Keratinocyte (primary cell): ENCODE measurements at regions not wholly inside any gene's neighbourhood (a gene's known extent, or its start where the extent isn't known, plus 50 kb on each side); places are given as distances from the start of the nearest gene placed in this dataset.

Source experiments
- DNase-seq: peaks from one replicate; pipeline ENCODE4 v3.0.0-alpha.2; 2011; ENCODE audit warnings: low read depth, missing footprints, low spot score
- FAIRE-seq: peaks from 2 replicates; lab custom pipeline; 2011; peaks lifted over from hg19 to GRCh38; lab: Jason Lieb, UNC
- H2AFZ ChIP-seq: 2 replicates; pipeline ENCODE4 v1.6.0; 2012; ENCODE audit warnings: low read length, control low read depth, inconsistent platforms; ENCODE audit not compliant: control insufficient read depth
- H3K27ac ChIP-seq: 2 replicates; pipeline ENCODE4 v1.5.1; 2011; ENCODE audit warnings: low read length; ENCODE audit not compliant: control insufficient read depth, insufficient read depth
- H3K27me3 ChIP-seq: 3 replicates; pipeline ENCODE4 v1.6.0; 2011; ENCODE audit warnings: low read length; ENCODE audit not compliant: control insufficient read depth, insufficient read depth; ENCODE audit errors: extremely low read depth
- H3K36me3 ChIP-seq, 2 experiments: 2 replicates in 1 of 2; 3 replicates in 1 of 2; pipeline ENCODE4 v1.5.1; 2011; ENCODE audit warnings: low read length in 2 of 2, mild to moderate bottlenecking in 1 of 2; ENCODE audit not compliant: control insufficient read depth in 2 of 2, insufficient read depth in 2 of 2; ENCODE audit errors: extremely low read depth in 1 of 2
- H3K4me1 ChIP-seq: 3 replicates; pipeline ENCODE4 v1.5.1; 2011; ENCODE audit warnings: low read length; ENCODE audit not compliant: control insufficient read depth, insufficient read depth; ENCODE audit errors: extremely low read depth
- H3K4me2 ChIP-seq: 3 replicates; pipeline ENCODE4 v1.6.0; 2011; ENCODE audit warnings: low read depth, low read length; ENCODE audit not compliant: control insufficient read depth, insufficient read depth; ENCODE audit errors: extremely low read depth
- H3K4me3 ChIP-seq, 3 experiments: fragments of 200-600 bp in 1 of 3; sonication (generic) in 1 of 3; 2 replicates in 2 of 3; 3 replicates in 1 of 3; pipeline ENCODE4 v1.5.1; 2011 to 2016; ENCODE audit warnings: low read length in 3 of 3, mild to moderate bottlenecking in 3 of 3, control low read depth in 2 of 3, inconsistent platforms in 1 of 3, low read depth in 1 of 3, mixed read lengths in 1 of 3, mixed run types in 1 of 3, moderate library complexity in 1 of 3; ENCODE audit not compliant: control insufficient read depth in 2 of 3, insufficient read depth in 2 of 3; ENCODE audit errors: extremely low read depth in 1 of 3
- H3K79me2 ChIP-seq: 2 replicates; pipeline ENCODE4 v1.6.0; 2012; ENCODE audit warnings: low read length; ENCODE audit not compliant: control insufficient read depth, insufficient read depth
- H3K9ac ChIP-seq: 3 replicates; pipeline ENCODE4 v1.6.0; 2011; ENCODE audit warnings: low read length; ENCODE audit not compliant: control insufficient read depth, insufficient read depth; ENCODE audit errors: extremely low read depth
- H3K9me1 ChIP-seq: 3 replicates; pipeline ENCODE4 v1.6.0; 2011; ENCODE audit warnings: low read length; ENCODE audit not compliant: control insufficient read depth, insufficient read depth; ENCODE audit errors: extremely low read depth
- H3K9me3 ChIP-seq: 2 replicates; pipeline ENCODE4 v1.5.1; 2012; ENCODE audit warnings: low read depth, low read length; ENCODE audit not compliant: control insufficient read depth
- H4K20me1 ChIP-seq: 3 replicates; pipeline ENCODE4 v1.6.0; 2011; ENCODE audit warnings: low read length; ENCODE audit not compliant: control insufficient read depth, insufficient read depth; ENCODE audit errors: extremely low read depth
- EZH2 ChIP-seq: IDR thresholded peaks from one replicate; pipeline ENCODE4 v1.6.1; 2012; ENCODE audit warnings: inconsistent platforms, mild to moderate bottlenecking, low read length, moderate library complexity
- dilution Hi-C: fragments of 300-500 bp; cut with MboI; formaldehyde crosslinking; loops from one replicate; pipeline ENCODE4 v1.7.0; 2020; ENCODE audit warnings: low sequenced_read_pairs; ENCODE audit not compliant: extremely low pct_ligation_motif_present
- TF ChIP-seq, protein P1 (sequence below), 3 experiments: IDR thresholded peaks in 1 of 3; conservative IDR thresholded peaks in 1 of 3; optimal IDR thresholded peaks in 1 of 3; 2 replicates in 2 of 3; 3 replicates in 1 of 3; pipeline versions ENCODE3 to v1.5.1; 2011; ENCODE audit warnings: low read length in 3 of 3, mild to moderate bottlenecking in 3 of 3, moderate library complexity in 2 of 3, control low read depth in 1 of 3, inconsistent platforms in 1 of 3; ENCODE audit not compliant: insufficient read depth in 2 of 3; ENCODE audit errors: extremely low read depth in 1 of 3

DNA sequence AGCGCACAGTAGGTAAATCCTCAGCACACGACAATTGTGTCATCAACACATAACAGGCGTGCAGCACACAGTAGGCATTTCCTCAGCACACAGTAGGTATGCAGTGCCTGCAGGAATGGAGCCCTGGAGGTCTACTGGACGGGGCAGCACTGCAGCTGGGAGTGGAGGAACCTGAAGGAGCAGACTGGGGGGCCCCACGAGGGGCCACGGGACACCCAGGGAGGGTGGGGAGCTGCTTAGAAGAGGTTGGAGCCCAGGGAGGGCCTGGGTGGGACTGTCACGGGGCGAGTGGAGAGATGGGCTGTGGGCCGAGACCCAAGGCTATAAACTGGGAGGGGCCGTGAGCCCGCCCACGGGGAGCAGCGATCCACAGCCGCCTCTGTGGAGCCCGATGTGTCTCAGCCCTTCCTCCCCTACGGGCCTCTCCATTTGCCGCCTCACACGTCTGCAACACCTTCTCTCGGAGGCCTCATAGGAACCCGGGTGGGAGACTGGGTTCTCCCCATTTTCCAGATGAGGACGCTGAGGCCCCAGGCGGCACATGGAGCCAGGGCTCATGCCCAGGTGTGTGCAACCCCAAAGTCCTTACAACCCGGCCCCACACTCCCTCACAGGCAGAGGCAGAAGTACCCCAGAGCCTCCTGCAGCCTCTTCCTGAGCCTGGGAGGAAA lies 101.5 kb downstream of the MICALL2 start:
- no peak overlapping the region for H3K4me2 ChIP-seq
- H3K79me2 ChIP-seq = no peaks in the 10 kb centered on the region
- no peaks in the 10 kb centered on the region for H3K36me3 ChIP-seq
- H3K4me3 ChIP-seq = no peak overlapping the region
- no peak for TF ChIP-seq EZH2
- TF ChIP-seq, protein P1, sequence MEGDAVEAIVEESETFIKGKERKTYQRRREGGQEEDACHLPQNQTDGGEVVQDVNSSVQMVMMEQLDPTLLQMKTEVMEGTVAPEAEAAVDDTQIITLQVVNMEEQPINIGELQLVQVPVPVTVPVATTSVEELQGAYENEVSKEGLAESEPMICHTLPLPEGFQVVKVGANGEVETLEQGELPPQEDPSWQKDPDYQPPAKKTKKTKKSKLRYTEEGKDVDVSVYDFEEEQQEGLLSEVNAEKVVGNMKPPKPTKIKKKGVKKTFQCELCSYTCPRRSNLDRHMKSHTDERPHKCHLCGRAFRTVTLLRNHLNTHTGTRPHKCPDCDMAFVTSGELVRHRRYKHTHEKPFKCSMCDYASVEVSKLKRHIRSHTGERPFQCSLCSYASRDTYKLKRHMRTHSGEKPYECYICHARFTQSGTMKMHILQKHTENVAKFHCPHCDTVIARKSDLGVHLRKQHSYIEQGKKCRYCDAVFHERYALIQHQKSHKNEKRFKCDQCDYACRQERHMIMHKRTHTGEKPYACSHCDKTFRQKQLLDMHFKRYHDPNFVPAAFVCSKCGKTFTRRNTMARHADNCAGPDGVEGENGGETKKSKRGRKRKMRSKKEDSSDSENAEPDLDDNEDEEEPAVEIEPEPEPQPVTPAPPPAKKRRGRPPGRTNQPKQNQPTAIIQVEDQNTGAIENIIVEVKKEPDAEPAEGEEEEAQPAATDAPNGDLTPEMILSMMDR (optimal IDR thresholded peaks at IDR 0.05 in 1 of 3, IDR thresholded peaks at IDR 0.05 in 1 of 3, conservative IDR thresholded peaks at IDR 0.05 in 1 of 3; ENCODE audit: extremely low read depth in 1 of 3, insufficient read depth in 2 of 3, low read length in 3 of 3) = no peak
- H3K9ac ChIP-seq = no peak overlapping the region
- no peak for DNase-seq
- no peaks in the 10 kb centered on the region for H3K4me1 ChIP-seq
- H3K27me3 ChIP-seq = peaks cover 11% of the 10 kb centered on the region
- no peaks in the 10 kb centered on the region for H3K9me3 ChIP-seq
- H4K20me1 ChIP-seq = no peaks in the 10 kb centered on the region
- H2AFZ ChIP-seq = no peak overlapping the region
- H3K9me1 ChIP-seq = no peaks in the 10 kb centered on the region
- dilution Hi-C loops = no loop called here
- no peak overlapping the region for H3K27ac ChIP-seq
- FAIRE-seq = no peak

DNA sequence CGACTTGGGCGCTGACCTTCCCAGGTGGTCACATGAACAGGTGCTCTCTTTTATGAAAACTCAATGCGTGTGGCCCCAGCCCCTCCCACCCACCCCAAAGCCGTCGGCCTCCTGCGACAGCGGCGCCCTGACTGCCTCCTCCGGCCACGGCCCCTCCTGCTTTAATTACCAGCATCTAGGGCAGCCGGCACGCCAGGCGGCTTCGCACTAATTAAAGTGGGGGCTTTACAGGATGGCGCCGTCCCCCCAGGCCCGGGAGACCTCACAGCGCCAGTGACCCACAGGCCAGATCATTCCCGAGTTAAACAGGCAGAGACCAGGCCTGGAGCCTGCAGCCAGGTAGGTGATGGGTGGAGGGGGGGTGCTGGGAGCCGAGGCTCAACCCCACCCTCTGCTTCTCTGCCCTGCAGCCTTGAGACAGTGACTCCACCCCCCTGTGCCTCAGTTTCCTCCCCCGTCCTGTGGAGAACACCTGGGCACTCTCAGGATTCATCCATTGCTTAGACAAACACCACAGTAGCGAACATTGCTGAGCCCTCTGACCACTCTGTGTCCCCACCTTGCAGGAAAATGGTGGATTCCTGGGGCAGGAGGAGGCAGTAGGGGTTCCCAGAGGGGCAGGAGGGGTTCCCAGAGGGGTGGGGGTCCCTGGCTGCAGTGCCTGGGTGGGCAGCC lies 100.8 kb downstream of the MICALL2 start:
- no peaks in the 10 kb centered on the region for H3K36me3 ChIP-seq
- dilution Hi-C loops = no loop called here

More for the DNA sequence above, 100.8 kb downstream of the MICALL2 start:
- no peak for TF ChIP-seq EZH2
- TF ChIP-seq, protein P1 (optimal IDR thresholded peaks at IDR 0.05 in 1 of 3, IDR thresholded peaks at IDR 0.05 in 1 of 3, conservative IDR thresholded peaks at IDR 0.05 in 1 of 3; ENCODE audit: extremely low read depth in 1 of 3, insufficient read depth in 2 of 3, low read length in 3 of 3) = no peak
- Histone ChIP-seq H3K9me1 (no peaks in the 10 kb centered on the region), H3K9ac (no peak overlapping the region), H3K27ac (no peak overlapping the region), H2AFZ (no peak overlapping the region), H3K4me2 (no peak overlapping the region), H3K4me3 (no peak overlapping the region), H3K9me3 (no peaks in the 10 kb centered on the region), H3K79me2 (no peaks in the 10 kb centered on the region), H3K27me3 (peaks cover 11% of the 10 kb centered on the region), H3K4me1 (no peaks in the 10 kb centered on the region), H4K20me1 (no peaks in the 10 kb centered on the region)
- DNase-seq (no peak), FAIRE-seq (no peak)
